GM06990 (cell line): ENCODE measurements at regions not wholly inside any gene's neighbourhood (a gene's known extent, or its start where the extent isn't known, plus 50 kb on each side); places are given as distances from the start of the nearest gene placed in this dataset.

ENCODE experiments used
- DNase-seq: peaks from one replicate; pipeline ENCODE4 v3.0.0-alpha.2; 2011; ENCODE audit not compliant: insufficient read length; ENCODE audit errors: extremely low read depth
- H3K27me3 ChIP-seq: replicated peaks from 2 replicates; pipeline ENCODE4 v1.6.0; 2011; ENCODE audit warnings: low read length; ENCODE audit not compliant: control insufficient read depth, insufficient read depth
- H3K36me3 ChIP-seq: 2 replicates; pipeline ENCODE4 v1.5.1; 2011; ENCODE audit warnings: low read length; ENCODE audit not compliant: control insufficient read depth, insufficient read depth
- H3K4me3 ChIP-seq: replicated peaks from 2 replicates; pipeline ENCODE4 v1.5.1; 2011; ENCODE audit warnings: low read depth, mild to moderate bottlenecking, control low read depth, low read length
- CTCF ChIP-seq: IDR thresholded peaks from 2 replicates; pipeline ENCODE4 v1.5.1; 2011; ENCODE audit warnings: low read length, control low read depth, mild to moderate bottlenecking, inconsistent platforms; ENCODE audit not compliant: insufficient read depth, poor library complexity, severe bottlenecking

GRCh38 chr1:147851149-147851548 lies 51.4 kb upstream of the GJA8 start:
- H3K4me3 ChIP-seq, result no peak overlapping the region
- H3K27me3 ChIP-seq, result no peaks in the 10 kb centered on the region
- no peak for TF ChIP-seq CTCF
- DNase-seq, result no peak
- no peaks in the 10 kb centered on the region for H3K36me3 ChIP-seq

GRCh38 chr1:147852706-147853225 lies 49.8 kb upstream of the GJA8 start:
- no peak for DNase-seq
- Histone ChIP-seq H3K36me3 (no peaks in the 10 kb centered on the region), H3K4me3 (no peak overlapping the region), H3K27me3 (no peaks in the 10 kb centered on the region)
- no peak for TF ChIP-seq CTCF
